ENCODE measurements at regions not wholly inside any gene's neighbourhood (a gene's known extent, or its start where the extent isn't known, plus 50 kb on each side); places are given as distances from the start of the nearest gene placed in this dataset.

DNA sequence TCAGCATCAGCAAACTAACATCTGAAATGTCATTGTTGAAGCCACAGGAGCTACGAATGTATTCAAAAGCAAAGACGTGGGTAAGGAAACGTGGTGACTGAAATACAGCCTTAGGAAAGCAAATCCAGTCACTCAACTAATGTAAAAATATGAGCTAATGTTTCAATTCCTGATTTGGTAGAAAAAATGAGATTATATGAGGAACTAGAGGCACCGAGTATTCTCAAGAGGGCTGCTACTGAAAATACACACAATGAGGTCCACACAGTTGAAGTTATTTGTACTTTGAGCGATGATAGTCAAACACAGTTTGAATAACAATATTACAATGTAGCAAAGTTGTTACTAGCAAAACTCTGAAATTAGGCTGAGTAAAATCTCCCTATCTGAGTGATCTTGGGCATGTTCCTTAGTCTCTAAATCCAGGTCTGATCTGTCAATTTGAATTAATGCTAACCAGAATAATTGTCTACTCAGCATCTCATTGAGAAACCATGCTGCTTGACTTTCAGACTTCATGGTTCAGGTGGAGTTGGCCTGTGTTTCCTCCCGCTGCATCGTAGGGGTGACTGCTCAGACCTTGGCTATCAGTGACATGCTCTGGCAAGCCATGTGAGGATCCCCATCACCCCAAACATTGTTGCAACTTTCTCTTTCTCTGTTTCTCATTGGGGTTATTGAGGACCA, 467.1 kb upstream of the SOX5 start:
- Histone ChIP-seq H3K27me3 (no peaks in the 10 kb centered on the region), H3K4me3 (no peak overlapping the region), H3K36me3 (no peaks in the 10 kb centered on the region), H3K27ac (no peak overlapping the region), H3K9me3 (no peaks in the 10 kb centered on the region), H3K4me1 (no peaks in the 10 kb centered on the region)
- no peak for FAIRE-seq
- ATAC-seq, result no peak
- intact Hi-C loops (cut with DNase I), result no loop called here
- no peak for TF ChIP-seq CTCF (IDR thresholded peaks at IDR 0.05)
- no peak for DNase-seq
- WGBS, 2 donors, result 73 to 74% methylated on average over 7 of the region's 7 CpGs

DNA sequence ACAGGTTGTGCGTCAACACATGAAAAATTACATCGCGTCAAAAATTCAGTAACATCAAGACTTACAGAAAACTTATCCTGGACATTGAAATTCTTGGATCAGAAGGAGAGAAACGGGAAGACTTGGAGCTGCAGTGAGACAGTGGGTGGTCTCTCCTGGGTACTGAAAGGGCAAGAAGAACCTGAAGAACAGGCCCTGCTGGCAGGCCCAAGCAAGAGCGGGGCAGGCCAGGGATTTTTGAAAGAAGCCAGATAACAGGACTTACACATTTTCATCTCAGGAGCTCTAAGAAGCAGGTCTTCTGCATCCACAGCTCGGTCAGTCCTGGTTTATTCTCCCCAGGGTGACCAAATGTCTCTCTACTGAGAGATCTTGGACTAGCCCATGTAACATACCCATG, 466.5 kb upstream of the SOX5 start:
- H3K27me3 ChIP-seq, result no peaks in the 10 kb centered on the region
- no peak for TF ChIP-seq CTCF (IDR thresholded peaks at IDR 0.05)
- ATAC-seq, result no peak
- FAIRE-seq, result no peak
- no peaks in the 10 kb centered on the region for H3K9me3 ChIP-seq
- H3K36me3 ChIP-seq, result no peaks in the 10 kb centered on the region
- DNase-seq, result no peak
- 68 to 70% methylated on average over 6 of the region's 6 CpGs for WGBS, 2 donors
- no peak overlapping the region for H3K4me3 ChIP-seq
- intact Hi-C loops (cut with DNase I), result no loop called here
- no peaks in the 10 kb centered on the region for H3K4me1 ChIP-seq
- H3K27ac ChIP-seq, result no peak overlapping the region

DNA sequence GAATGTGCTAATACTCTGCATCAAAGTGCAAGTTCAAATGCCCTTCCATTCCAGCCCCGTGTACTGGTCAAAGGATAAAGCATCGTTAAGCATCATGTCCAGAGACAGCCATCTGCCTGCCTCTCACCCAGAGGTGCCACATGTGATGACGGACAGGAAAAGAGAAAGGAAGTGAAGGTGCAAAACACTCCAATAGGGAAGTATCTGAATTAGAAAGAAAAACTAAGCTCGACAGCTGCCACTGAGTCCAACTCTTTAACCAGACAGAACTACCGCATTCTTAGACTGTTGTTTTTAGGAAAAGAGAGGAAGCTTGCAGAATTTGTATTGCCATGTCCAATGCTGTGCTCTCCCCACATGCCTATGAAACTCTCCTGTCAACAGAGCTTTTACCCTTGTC, 465.0 kb upstream of the SOX5 start:
- WGBS, 2 donors, result 51 to 56% methylated on average over 5 of the region's 5 CpGs
- no peaks in the 10 kb centered on the region for H3K36me3 ChIP-seq
- no peaks in the 10 kb centered on the region for H3K27me3 ChIP-seq
- H3K4me1 ChIP-seq, result no peaks in the 10 kb centered on the region
- intact Hi-C loops (cut with DNase I), result no loop called here
- no peak overlapping the region for H3K27ac ChIP-seq
- DNase-seq, result no peak
- TF ChIP-seq CTCF (IDR thresholded peaks at IDR 0.05), result no peak
- ATAC-seq, result no peak
- FAIRE-seq, result no peak
- H3K9me3 ChIP-seq, result no peaks in the 10 kb centered on the region
- H3K4me3 ChIP-seq, result no peak overlapping the region

DNA sequence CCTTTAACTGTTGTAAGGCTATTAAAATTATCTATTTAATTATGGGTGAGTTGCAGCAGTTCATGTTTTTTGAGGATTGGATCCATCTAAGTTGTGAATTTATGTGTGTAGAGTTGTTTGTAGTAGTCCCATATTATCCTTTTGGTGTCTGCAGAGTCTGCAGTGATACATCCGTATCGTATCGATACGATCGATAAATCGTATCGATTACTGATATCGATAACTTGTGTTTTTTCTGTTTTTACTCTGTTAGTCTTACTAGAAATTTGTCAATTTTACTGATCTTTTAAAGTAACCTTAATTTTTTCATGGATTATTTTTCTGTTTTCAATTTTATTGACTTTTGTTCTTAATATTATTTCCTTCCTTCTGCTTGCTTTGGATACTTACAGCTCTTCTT, 462.5 kb upstream of the SOX5 start:
- no peak for TF ChIP-seq CTCF (IDR thresholded peaks at IDR 0.05)
- DNase-seq, result no peak
- no peak overlapping the region for H3K4me3 ChIP-seq
- H3K36me3 ChIP-seq, result no peaks in the 10 kb centered on the region
- no peaks in the 10 kb centered on the region for H3K27me3 ChIP-seq
- no peaks in the 10 kb centered on the region for H3K9me3 ChIP-seq
- H3K27ac ChIP-seq, result no peak overlapping the region
- FAIRE-seq, result no peak
- no peak for ATAC-seq
- H3K4me1 ChIP-seq, result no peaks in the 10 kb centered on the region
- WGBS, 2 donors, result 90 to 97% methylated on average over 8 of the region's 8 CpGs
- intact Hi-C loops (cut with DNase I), result no loop called here

- Histone ChIP-seq H3K27ac (no peak overlapping the region), H3K4me3 (no peak overlapping the region), H3K27me3 (no peaks in the 10 kb centered on the region), H3K4me1 (no peaks in the 10 kb centered on the region), H3K36me3 (no peaks in the 10 kb centered on the region), H3K9me3 (no peaks in the 10 kb centered on the region)
- no peak for FAIRE-seq
- ATAC-seq, result no peak
- WGBS, 2 donors, result 58 to 61% methylated on average over 5 of the region's 5 CpGs
- intact Hi-C loops (cut with DNase I), result no loop called here
- no peak for DNase-seq
- no peak for TF ChIP-seq CTCF (IDR thresholded peaks at IDR 0.05)
Observed at GRCh38 chr12:24409868-24410267, 460.4 kb upstream of the SOX5 start.

Measured in pancreas (tissue), 10 donors.